AG10803 (cell line): ENCODE measurements at regions not wholly inside any gene's neighbourhood (a gene's known extent, or its start where the extent isn't known, plus 50 kb on each side); places are given as distances from the start of the nearest gene placed in this dataset.

Experiments
- DNase-seq: peaks from one replicate; pipeline ENCODE4 v3.0.0; 2010; ENCODE audit warnings: low read depth
- H3K4me3 ChIP-seq: 2 replicates; pipeline ENCODE4 v1.5.1; 2011; ENCODE audit warnings: mild to moderate bottlenecking, low read length, control low read depth
- CTCF ChIP-seq: conservative IDR thresholded peaks from 2 replicates; pipeline ENCODE4 v1.5.1; 2011; ENCODE audit warnings: mild to moderate bottlenecking, low read length, control low read depth, inconsistent platforms

- H3K4me3 ChIP-seq: no peak overlapping the region
- no peak for TF ChIP-seq CTCF
- DNase-seq: no peak
Observed at GRCh38 chr22:48116871-48117270, 1354.4 kb downstream of the TBC1D22A start.

- TF ChIP-seq CTCF: no peak
- DNase-seq: no peak
- H3K4me3 ChIP-seq: no peak overlapping the region
Observed at GRCh38 chr22:48112687-48113521, 1350.5 kb downstream of the TBC1D22A start.

GRCh38 chr22:48106715-48107259, 1344.3 kb downstream of the TBC1D22A start:
- no peak for TF ChIP-seq CTCF
- H3K4me3 ChIP-seq: no peak overlapping the region
- no peak for DNase-seq

- H3K4me3 ChIP-seq: no peak overlapping the region
- no peak for TF ChIP-seq CTCF
- DNase-seq: no peak
Observed at GRCh38 chr22:48106215-48106614, 1343.8 kb downstream of the TBC1D22A start.

GRCh38 chr22:48105259-48105658, 1342.8 kb downstream of the TBC1D22A start:
- TF ChIP-seq CTCF: no peak

GRCh38 chr22:48104766-48105165, 1342.3 kb downstream of the TBC1D22A start:
- no peak for DNase-seq
- TF ChIP-seq CTCF: no peak
- no peak overlapping the region for H3K4me3 ChIP-seq

More at GRCh38 chr22:48105259-48105658, 1342.8 kb downstream of the TBC1D22A start:
- no peak for DNase-seq
- no peak overlapping the region for H3K4me3 ChIP-seq
